ENCODE measurements at regions not wholly inside any gene's neighbourhood (a gene's known extent, or its start where the extent isn't known, plus 50 kb on each side); places are given as distances from the start of the nearest gene placed in this dataset.
A peak's percentile ranks its signal among the peaks of the same experiment; 100 is the strongest.

DNA sequence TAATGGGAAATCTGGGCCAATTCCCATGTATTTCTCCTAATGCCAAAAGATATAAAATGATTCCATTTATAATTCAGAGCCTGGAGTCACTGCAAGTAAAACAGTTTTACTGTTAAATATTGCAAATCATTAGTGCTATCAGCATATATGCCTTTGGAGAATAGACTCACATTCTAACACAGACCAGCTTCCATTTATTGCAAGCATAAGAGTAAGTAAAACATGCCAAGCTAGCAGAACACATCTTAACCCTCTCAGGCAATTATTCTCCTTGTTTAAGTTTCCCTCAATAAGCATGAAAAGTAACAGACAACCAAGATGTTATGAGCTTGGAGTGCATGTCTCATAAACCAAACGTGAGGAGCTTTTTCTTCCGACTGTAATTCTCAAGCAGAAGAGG, 173.9 kb upstream of the GRIP1 start:
- H3K4me2 ChIP-seq, result no peak overlapping the region
- no peak overlapping the region for H3K4me3 ChIP-seq
- no peak overlapping the region for H3K9ac ChIP-seq
- H3K9me3 ChIP-seq (replicated peaks in 1 of 11), result no peaks in the 10 kb centered on the region
- no peaks in the 10 kb centered on the region for H3K27me3 ChIP-seq
- H3K36me3 ChIP-seq, result no peaks in the 10 kb centered on the region
- no peak overlapping the region for H3K27ac ChIP-seq
- no peak for TF ChIP-seq Cebpa-rat (IDR thresholded peaks at IDR 0.05)
- 0 out of 22 replicates have a peak, but pooled peaks cover 0 to 3% (median 0%) of the 10 kb centered on the region in 11 experiments for H4K20me1 ChIP-seq
- H3K4me1 ChIP-seq, result peaks cover 0 to 7% (median 0%) of the 10 kb centered on the region in 10 experiments; a peak in 2 of 20 replicates

DNA sequence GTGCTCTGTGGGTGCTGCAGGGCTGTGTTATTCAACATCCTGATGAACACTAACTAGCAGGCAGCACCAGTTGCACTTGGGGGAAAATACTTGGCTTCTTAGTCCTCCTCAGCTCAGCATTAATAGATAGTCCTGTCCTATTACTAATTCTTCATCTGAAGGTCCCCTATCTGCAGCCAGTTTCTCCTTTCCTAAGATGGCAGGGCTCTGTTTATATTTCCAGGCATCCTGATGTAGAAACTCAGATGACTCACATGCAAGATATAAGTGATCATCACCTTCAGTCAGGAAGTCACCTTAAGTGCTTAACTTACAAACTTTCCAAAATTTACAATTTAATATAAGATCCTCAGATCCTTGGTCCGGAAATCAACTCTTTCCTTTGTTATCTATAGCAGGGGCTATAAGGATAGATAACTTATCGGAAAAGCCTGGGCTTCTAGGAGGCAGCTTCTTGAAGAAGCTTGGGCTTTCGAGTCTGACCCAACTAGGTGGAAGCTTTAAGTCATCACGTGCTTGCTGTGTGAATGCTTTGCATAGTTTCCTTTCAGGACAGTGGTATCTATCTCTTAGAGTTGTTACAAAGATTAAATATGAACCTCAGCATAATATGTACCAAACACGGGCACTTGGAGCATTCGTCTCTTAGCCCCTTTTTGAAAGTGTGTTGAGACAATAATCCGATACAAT, 181.0 kb upstream of the GRIP1 start:
- no peaks in the 10 kb centered on the region; a peak in 2 of 20 replicates for H3K4me1 ChIP-seq
- TF ChIP-seq Cebpa-rat (IDR thresholded peaks at IDR 0.05), result no peak
- no peak overlapping the region for H3K4me2 ChIP-seq
- no peak overlapping the region for H3K27ac ChIP-seq
- no peak overlapping the region for H3K4me3 ChIP-seq
- H3K9ac ChIP-seq, result no peak overlapping the region
- H3K36me3 ChIP-seq, result no peaks in the 10 kb centered on the region
- no peaks in the 10 kb centered on the region for H4K20me1 ChIP-seq
- H3K27me3 ChIP-seq, result no peaks in the 10 kb centered on the region
- H3K9me3 ChIP-seq (replicated peaks in 1 of 11), result no peaks in the 10 kb centered on the region

DNA sequence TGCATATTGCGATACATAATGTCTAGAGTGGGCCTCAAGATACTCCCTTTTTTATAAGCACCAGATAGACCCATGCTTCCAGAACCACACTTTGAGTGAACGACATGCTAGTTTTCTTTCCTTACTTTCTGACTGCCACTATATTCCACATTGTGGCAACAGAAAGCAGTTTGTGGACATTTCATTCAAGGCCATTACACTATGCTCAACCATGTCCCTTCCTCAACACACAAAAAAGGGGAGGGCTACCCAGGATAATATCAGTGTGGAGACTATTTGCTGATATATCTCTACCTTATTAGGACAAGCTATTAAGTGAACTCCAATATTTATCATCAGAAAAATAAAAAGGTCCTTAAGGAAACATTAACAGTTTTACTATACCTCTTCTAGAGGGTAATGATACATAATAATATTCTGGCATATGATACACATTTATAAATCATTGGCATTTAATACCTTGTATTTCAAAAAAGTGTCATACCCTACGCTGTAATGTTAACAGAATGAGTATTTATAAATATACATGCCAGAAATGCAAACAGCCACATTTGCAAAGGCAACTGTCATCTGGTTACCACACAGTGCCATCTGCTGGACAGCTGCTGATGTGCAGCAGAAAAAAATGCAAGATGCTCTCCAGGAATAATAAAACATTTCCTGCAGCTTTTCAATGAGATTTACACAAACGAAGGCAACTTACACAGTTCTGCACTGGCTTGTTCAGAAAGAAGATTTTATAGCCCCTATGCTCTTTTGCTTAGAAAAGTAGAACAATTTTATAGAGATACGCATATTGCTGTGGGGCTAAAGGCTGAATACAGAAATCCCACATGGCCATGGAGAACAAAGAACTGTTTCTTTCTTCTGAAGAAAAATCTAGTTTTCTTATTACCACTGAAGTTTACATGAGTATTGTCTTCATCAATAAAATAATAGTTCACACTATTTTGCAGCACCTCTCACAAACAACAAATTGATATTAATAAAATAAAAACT, 182.2 kb upstream of the GRIP1 start:
- H3K9ac ChIP-seq, result no peak overlapping the region
- H3K9me3 ChIP-seq (replicated peaks in 1 of 11), result no peaks in the 10 kb centered on the region
- no peak overlapping the region for H3K4me3 ChIP-seq
- no peaks in the 10 kb centered on the region for H3K27me3 ChIP-seq
- TF ChIP-seq Cebpa-rat (IDR thresholded peaks at IDR 0.05), result no peak
- no peaks in the 10 kb centered on the region; a peak in 2 of 20 replicates for H3K4me1 ChIP-seq
- H3K27ac ChIP-seq, result 0 out of 22 replicates have a peak overlapping the region, but pooled peaks of 1 of the 11 experiments have one; percentile 26
- no peaks in the 10 kb centered on the region for H3K36me3 ChIP-seq
- H3K4me2 ChIP-seq, result no peak overlapping the region
- no peaks in the 10 kb centered on the region for H4K20me1 ChIP-seq

DNA sequence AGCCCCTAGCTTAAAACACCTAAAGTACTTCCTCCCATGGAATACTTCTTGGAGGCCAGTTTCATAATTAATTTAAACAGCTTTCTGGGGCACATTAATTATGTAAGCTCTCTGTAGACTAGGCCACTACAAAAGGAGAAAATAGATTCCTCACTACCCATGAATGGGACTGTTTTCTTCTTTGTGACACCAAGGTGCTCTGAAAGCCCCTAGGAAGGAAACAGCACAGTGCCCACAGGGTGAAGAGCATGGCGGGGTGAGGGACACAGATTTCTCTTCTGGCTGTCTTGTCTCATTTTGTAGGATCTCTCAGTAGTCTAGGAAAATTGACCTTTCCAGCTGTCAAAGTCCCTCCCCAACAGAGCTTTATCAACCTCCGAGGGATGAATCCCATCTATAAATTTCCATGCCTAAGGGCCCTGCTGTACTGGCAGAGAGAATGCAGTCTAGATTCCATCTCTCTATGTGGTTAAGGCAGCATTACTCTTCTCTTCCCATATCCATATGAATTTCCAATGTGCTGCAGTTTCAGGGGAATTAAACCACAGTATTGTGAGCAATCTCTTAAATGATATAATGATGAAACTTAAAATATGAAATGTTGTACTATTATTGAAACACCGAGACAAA, 183.6 kb upstream of the GRIP1 start:
- Histone ChIP-seq H3K4me3 (no peak overlapping the region), H3K9ac (0 out of 22 replicates have a peak overlapping the region, but pooled peaks of 1 of the 11 experiments have one; percentile 2), H3K4me2 (no peak overlapping the region), H3K27ac (no peak overlapping the region), H3K4me1 (no peaks in the 10 kb centered on the region; a peak in 2 of 20 replicates), H3K27me3 (no peaks in the 10 kb centered on the region), H3K36me3 (no peaks in the 10 kb centered on the region), H3K9me3 (replicated peaks in 1 of 11) (no peaks in the 10 kb centered on the region), H4K20me1 (no peaks in the 10 kb centered on the region)
- TF ChIP-seq Cebpa-rat (IDR thresholded peaks at IDR 0.05), result no peak

DNA sequence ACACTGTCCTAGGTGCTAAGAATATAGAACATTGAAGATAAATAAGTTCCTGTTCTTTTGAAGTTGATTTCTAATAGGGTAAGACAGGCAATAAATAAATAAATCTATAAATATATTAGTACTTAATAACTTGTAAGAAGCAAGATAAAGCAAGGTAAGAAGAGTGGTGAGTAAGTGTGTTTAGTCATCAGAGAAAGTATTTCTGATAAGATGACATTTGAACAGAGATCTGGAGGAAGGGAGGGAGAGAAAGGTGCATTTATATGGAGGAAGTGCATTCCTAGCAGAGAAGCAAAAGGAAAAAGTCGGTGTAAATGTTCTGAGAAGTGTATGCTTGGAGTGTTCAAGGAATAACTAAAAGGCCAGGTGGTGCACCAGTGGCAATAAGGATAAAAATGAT, 184.4 kb upstream of the GRIP1 start:
- no peak for TF ChIP-seq Cebpa-rat (IDR thresholded peaks at IDR 0.05)
- Histone ChIP-seq H3K9me3 (replicated peaks in 1 of 11) (no peaks in the 10 kb centered on the region), H3K36me3 (no peaks in the 10 kb centered on the region), H3K27ac (no peak overlapping the region), H4K20me1 (no peaks in the 10 kb centered on the region), H3K4me1 (no peaks in the 10 kb centered on the region; a peak in 2 of 20 replicates), H3K27me3 (no peaks in the 10 kb centered on the region), H3K9ac (no peak overlapping the region), H3K4me2 (no peak overlapping the region), H3K4me3 (no peak overlapping the region)

DNA sequence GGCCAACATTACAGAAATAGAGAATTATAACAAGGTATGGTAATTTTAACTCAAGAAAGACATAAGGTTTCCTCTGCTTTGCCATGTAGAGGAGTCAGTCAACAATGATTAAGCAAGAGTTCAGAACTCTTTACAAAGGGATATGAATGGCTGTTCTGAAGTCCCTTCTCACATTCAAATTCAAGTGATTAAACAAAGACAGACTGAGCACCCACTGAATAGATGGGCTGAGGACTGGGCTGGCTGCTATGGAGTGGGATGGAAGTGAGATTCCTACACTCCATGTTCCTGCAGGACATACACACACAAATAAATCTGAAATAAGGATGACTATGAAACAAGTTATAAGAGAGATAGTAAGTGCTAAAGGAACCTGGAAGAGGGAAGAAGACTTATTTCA, 199.0 kb upstream of the GRIP1 start:
- Histone ChIP-seq H4K20me1 (no peaks in the 10 kb centered on the region), H3K9ac (no peak overlapping the region), H3K4me3 (no peak overlapping the region), H3K4me2 (no peak overlapping the region), H3K36me3 (no peaks in the 10 kb centered on the region), H3K4me1 (peaks cover 0 to 13% (median 8%) of the 10 kb centered on the region in 10 experiments; a peak in 11 of 20 replicates), H3K27me3 (no peaks in the 10 kb centered on the region), H3K27ac (no peak overlapping the region), H3K9me3 (replicated peaks in 1 of 11) (no peaks in the 10 kb centered on the region)
- TF ChIP-seq Cebpa-rat (IDR thresholded peaks at IDR 0.05), result no peak

DNA sequence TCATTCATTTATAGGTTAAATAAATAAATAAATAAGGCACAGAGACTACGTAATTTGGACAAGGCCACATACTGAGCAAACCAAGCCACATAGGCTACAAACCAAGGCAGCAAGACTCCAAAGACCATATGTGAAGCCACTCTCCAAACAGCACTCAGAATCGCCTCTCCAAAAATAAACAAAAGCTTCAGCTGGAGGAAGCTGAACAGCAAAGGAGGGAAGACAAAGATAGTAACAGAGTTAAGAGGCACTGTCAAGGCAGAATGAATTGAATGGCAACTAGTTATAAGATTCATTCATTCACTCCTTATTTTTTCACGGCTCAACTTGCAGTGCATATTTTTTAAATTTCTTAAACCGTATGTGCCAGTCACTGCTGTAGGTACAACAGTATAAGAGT, 200.5 kb upstream of the GRIP1 start:
- peaks cover 4 to 13% (median 10%) of the 10 kb centered on the region in 10 experiments; a peak in 16 of 20 replicates for H3K4me1 ChIP-seq
- H4K20me1 ChIP-seq, result no peaks in the 10 kb centered on the region
- no peak overlapping the region for H3K27ac ChIP-seq
- H3K4me3 ChIP-seq, result no peak overlapping the region
- no peak overlapping the region for H3K9ac ChIP-seq
- H3K36me3 ChIP-seq, result no peaks in the 10 kb centered on the region
- H3K9me3 ChIP-seq (replicated peaks in 1 of 11), result no peaks in the 10 kb centered on the region
- H3K4me2 ChIP-seq, result peak overlapping the region in 7 of 11 experiments; percentile 3 to 49 (median 35); a peak in 11 of 22 replicates
- TF ChIP-seq Cebpa-rat (IDR thresholded peaks at IDR 0.05), result no peak
- H3K27me3 ChIP-seq, result no peaks in the 10 kb centered on the region

DNA sequence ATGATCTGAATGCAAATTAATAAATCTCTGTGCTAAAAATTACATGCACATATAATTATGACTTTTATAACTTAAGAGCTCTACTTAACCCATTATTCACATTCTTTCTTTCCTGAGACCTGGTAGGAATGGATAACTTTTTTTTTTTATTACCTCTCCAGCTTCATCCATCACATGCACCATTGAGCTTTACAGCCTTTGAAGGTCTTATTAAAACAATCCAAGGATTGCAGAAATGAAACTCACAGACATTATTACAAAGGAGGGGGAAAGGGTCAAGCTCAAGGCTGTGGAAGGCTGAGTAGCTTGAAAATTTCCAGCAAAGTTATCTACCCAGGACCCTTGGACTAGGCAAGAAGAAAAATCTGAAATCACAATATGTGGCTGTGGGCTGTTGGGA, 202.5 kb upstream of the GRIP1 start:
- no peaks in the 10 kb centered on the region for H4K20me1 ChIP-seq
- H3K4me3 ChIP-seq, result no peak overlapping the region
- no peaks in the 10 kb centered on the region for H3K9me3 ChIP-seq (replicated peaks in 1 of 11)
- no peak overlapping the region for H3K27ac ChIP-seq
- H3K4me1 ChIP-seq, result peaks cover 4 to 22% (median 10%) of the 10 kb centered on the region in 10 experiments; a peak in 16 of 20 replicates
- TF ChIP-seq Cebpa-rat (IDR thresholded peaks at IDR 0.05), result no peak
- no peak overlapping the region for H3K4me2 ChIP-seq
- H3K36me3 ChIP-seq, result 0 out of 22 replicates have a peak, but pooled peaks cover 0 to 4% (median 0%) of the 10 kb centered on the region in 11 experiments
- H3K27me3 ChIP-seq, result no peaks in the 10 kb centered on the region
- no peak overlapping the region for H3K9ac ChIP-seq

DNA sequence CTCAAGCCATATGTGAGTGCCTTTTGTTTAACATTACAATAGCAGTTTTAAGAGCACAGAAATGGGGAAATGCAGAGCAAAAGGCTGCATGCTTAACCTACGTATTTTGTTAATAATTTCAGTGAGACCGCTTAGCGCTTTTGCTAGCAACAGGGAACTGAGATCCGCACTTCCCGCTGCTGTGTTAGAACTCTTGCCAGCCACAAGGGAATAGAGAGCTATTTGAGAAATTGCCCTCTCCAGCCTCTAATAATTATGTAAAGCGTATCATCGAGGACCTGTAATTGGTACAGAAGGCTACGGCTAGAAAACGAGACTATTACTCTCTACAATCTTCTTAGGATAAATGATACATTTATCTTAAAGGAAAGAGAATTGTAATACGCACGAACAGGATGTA, 205.2 kb upstream of the GRIP1 start:
- H3K27me3 ChIP-seq, result no peaks in the 10 kb centered on the region
- H3K36me3 ChIP-seq, result 0 out of 22 replicates have a peak, but pooled peaks cover 0 to 4% (median 0%) of the 10 kb centered on the region in 11 experiments
- H3K4me3 ChIP-seq, result no peak overlapping the region
- H3K9ac ChIP-seq, result no peak overlapping the region
- no peak overlapping the region for H3K27ac ChIP-seq
- peak overlapping the region in 2 of 11 experiments; percentile 45 to 52; a peak in 4 of 22 replicates for H3K4me2 ChIP-seq
- no peaks in the 10 kb centered on the region for H3K9me3 ChIP-seq (replicated peaks in 1 of 11)
- TF ChIP-seq Cebpa-rat (IDR thresholded peaks at IDR 0.05), result no peak
- peaks cover 4 to 22% (median 10%) of the 10 kb centered on the region in 10 experiments; a peak in 16 of 20 replicates for H3K4me1 ChIP-seq
- no peaks in the 10 kb centered on the region for H4K20me1 ChIP-seq
